ENCODE measurements at regions not wholly inside any gene's neighbourhood (a gene's known extent, or its start where the extent isn't known, plus 50 kb on each side); places are given as distances from the start of the nearest gene placed in this dataset.

DNA sequence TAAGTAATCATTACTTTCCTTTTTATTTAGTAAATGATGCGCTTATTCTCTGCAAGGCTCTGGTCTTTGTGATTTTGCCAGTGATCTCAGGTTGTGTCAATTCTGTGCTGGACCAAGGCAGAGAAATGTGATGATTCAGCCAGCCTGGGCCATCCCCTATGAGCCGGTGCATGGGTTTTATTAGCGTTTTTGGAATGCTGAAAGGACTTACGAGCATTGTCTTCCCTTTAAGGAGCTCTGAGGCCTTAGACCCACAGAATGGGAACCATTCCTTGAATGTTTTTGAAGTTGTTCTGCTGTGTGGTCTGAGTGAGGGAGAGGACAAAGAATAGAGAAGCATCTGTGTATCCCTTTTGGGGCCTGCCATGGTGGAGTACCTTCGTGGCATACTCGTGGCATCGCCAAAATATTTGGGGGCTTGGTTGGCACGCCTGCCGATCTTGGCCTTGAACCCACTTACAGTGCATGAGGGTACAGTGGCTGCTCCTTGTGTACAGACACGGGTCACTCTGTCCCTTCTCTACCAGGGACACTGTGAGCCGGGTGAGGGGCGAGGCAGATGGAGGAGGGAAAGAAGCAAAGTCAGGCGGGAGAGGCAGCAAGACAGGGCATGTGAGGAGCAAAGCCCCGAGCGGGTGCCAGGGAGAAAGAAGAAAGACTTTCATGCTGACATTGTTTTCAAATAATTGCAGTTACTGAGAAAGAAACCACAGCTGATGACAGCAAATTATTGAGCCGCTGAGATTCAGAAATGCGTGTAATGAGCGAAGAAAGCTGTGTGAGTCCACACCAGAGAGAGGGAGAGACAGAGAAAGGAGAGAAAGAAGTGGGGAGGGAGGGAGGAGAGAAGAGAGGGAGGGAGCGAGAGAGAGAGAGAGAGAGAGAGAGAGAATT, 269.4 kb upstream of the RGMA start:
- Histone ChIP-seq H3K4me2 (ENCODE audit: low read depth, low read length) (no peak overlapping the region), H2AK9ac (replicated peaks; ENCODE audit: low read depth, low read length, poor library complexity) (no peak overlapping the region), H2AFZ (replicated peaks; ENCODE audit: low read length, poor library complexity) (no peak overlapping the region), H3K9me3 (ENCODE audit: control insufficient read depth, insufficient read depth, low read length) (peaks cover 37% of the 10 kb centered on the region), H3K56ac (ENCODE audit: extremely low read depth, insufficient read depth, low read length) (no peak overlapping the region), H2BK5ac (ENCODE audit: low read depth, low read length, poor library complexity, severe bottlenecking) (no peak overlapping the region), H2BK120ac (ENCODE audit: low read depth, low read length) (no peak overlapping the region), H2BK15ac (ENCODE audit: low read depth, low read length) (no peak overlapping the region), H4K8ac (ENCODE audit: low read depth in 2 of 2, low read length in 2 of 2) (no peak overlapping the region), H3K9me1 (ENCODE audit: insufficient read depth, low read length) (no peaks in the 10 kb centered on the region), H3K23ac (ENCODE audit: low read depth, low read length) (no peak overlapping the region), H3K79me1 (ENCODE audit: low read depth in 1 of 2, low read length in 2 of 2) (no peaks in the 10 kb centered on the region), H3K9ac (ENCODE audit: low read depth, low read length) (no peak overlapping the region), H3K27ac (ENCODE audit: insufficient read depth, low read length) (no peak overlapping the region), H4K91ac (ENCODE audit: insufficient read depth, low read depth, low read length) (no peak overlapping the region), H4K5ac (ENCODE audit: low read depth, low read length) (no peak overlapping the region), H3K18ac (ENCODE audit: low read depth, low read length) (no peak overlapping the region), H2AK5ac (ENCODE audit: low read depth, low read length) (no peak overlapping the region), H3K27me3 (ENCODE audit: control insufficient read depth, insufficient read depth, low read length) (no peaks in the 10 kb centered on the region), H3K4me3 (ENCODE audit: insufficient read depth, low read depth, low read length) (no peak overlapping the region), H3K4ac (ENCODE audit: low read depth, low read length) (no peak overlapping the region), H3K36me3 (ENCODE audit: control insufficient read depth, insufficient read depth, low read length) (no peaks in the 10 kb centered on the region), H4K20me1 (ENCODE audit: insufficient read depth, low read length) (no peaks in the 10 kb centered on the region), H3K4me1 (ENCODE audit: control insufficient read depth, insufficient read depth, low read length) (no peaks in the 10 kb centered on the region), H3K14ac (replicated peaks; ENCODE audit: low read depth, low read length) (no peak overlapping the region), H2BK20ac (ENCODE audit: low read depth, low read length) (no peak overlapping the region)
- 44% methylated on average over 8 of the region's 19 CpGs; no CpG with 5 or more reads in 1 of the 2 experiments for WGBS, 2 experiments (ENCODE audit: extremely low coverage in 2 of 2, insufficient read length in 1 of 2)
- no peak for TF ChIP-seq MXI1 (IDR thresholded peaks at IDR 0.05; ENCODE audit: borderline replicate concordance, low read depth, low read length)
- ChIA-PET CTCF (no interaction called here), POLR2A (ENCODE audit: unreplicated experiment) (no interaction called here)
- no TSS peak for BruUV-seq (replicated peaks)
- intact Hi-C loops (cut with micrococcal nuclease) (no loop called here), dilution Hi-C loops (cut with HindIII; ENCODE audit: low sequenced_read_pairs, unreplicated experiment) (no loop called here), in situ Hi-C loops (cut with MboI; ENCODE audit: low sequenced_read_pairs) (no loop called here)
- DNase-seq (no peak), ATAC-seq (ENCODE audit: low read depth) (no peak)
